K562 (cell line): ENCODE measurements at regions not wholly inside any gene's neighbourhood (a gene's known extent, or its start where the extent isn't known, plus 50 kb on each side); places are given as distances from the start of the nearest gene placed in this dataset.

ENCODE experiments used
- ATAC-seq: fragments of 200-7000 bp; cut with Tn5 transposase; 3 replicates; pipeline ENCODE4 v1.9.1; 2020; ENCODE audit warnings: moderate library complexity
- BruUV-seq: library from RNA; stranded (reverse); fragments of 400-500 nt; replicated peaks from 2 replicates; lab custom pipeline; 2021; lab: Mats Ljungman, UMichigan
- CTCF ChIA-PET: fragments of 300-600 bp; formaldehyde crosslinking; extraction: SDS; loops from one replicate; lab custom pipeline; 2021; ENCODE audit warnings: low intra/inter-chr PET ratio; lab: Yijun Ruan, JAX
- POLR2A ChIA-PET: fragments of 300-600, 350-650 bp; sonication (Branson Sonifier 250); formaldehyde crosslinking; extraction: SDS; loops from one replicate; lab custom pipeline; 2021; ENCODE audit warnings: antibody characterized with exemption, inconsistent platforms; lab: Yijun Ruan, JAX
- DNase-seq, 4 experiments: peaks; one replicate each; pipeline versions ENCODE4 v3.0.0 to v3.0.0-alpha.2; 2011 to 2018; ENCODE audit warnings: low spot score in 3 of 4, mixed read lengths in 3 of 4; ENCODE audit errors: extremely low read depth in 1 of 4
- FAIRE-seq: peaks from 2 replicates; lab custom pipeline; 2011; peaks lifted over from hg19 to GRCh38; lab: Jason Lieb, UNC
- H2AFZ ChIP-seq: 2 replicates; pipeline ENCODE4 v1.6.0; 2011; ENCODE audit warnings: low read depth, low read length, control low read depth, inconsistent platforms
- H3K27ac ChIP-seq: fragments of 200-600 bp; 3 replicates; pipeline ENCODE4 v1.8.0; 2011; ENCODE audit warnings: low read depth, mild to moderate bottlenecking, control low read depth, inconsistent platforms, low read length, moderate library complexity, mixed read lengths; ENCODE audit errors: extremely low read depth
- H3K27me3 ChIP-seq, 2 experiments: fragments of 300-600 bp in 1 of 2; 2 replicates in 1 of 2; 3 replicates in 1 of 2; pipeline versions ENCODE4 v1.6.0 to v1.8.0; 2011; ENCODE audit warnings: inconsistent platforms in 2 of 2, low read length in 2 of 2, mild to moderate bottlenecking in 1 of 2, mixed read lengths in 1 of 2, moderate library complexity in 1 of 2; ENCODE audit not compliant: control insufficient read depth in 2 of 2, insufficient read depth in 2 of 2
- H3K36me3 ChIP-seq: fragments of 300-600 bp; 3 replicates; pipeline ENCODE4 v1.8.0; 2011; ENCODE audit warnings: mild to moderate bottlenecking, low read length, inconsistent platforms; ENCODE audit not compliant: control insufficient read depth, insufficient read depth
- H3K4me1 ChIP-seq, 2 experiments: fragments of 200-600 bp in 1 of 2; replicated peaks in 1 of 2; 2 replicates in 1 of 2; 3 replicates in 1 of 2; pipeline versions ENCODE4 v1.5.1 to v1.8.0; 2011; ENCODE audit warnings: inconsistent platforms in 2 of 2, low read length in 2 of 2, mild to moderate bottlenecking in 1 of 2, mixed read lengths in 1 of 2, moderate library complexity in 1 of 2; ENCODE audit not compliant: control insufficient read depth in 2 of 2, insufficient read depth in 2 of 2
- H3K4me2 ChIP-seq: 2 replicates; pipeline ENCODE4 v1.6.1; 2011; ENCODE audit warnings: low read length, control low read depth, inconsistent platforms, mixed read lengths; ENCODE audit not compliant: insufficient read depth
- H3K4me3 ChIP-seq: fragments of 200-600 bp; sonication (generic), shearing (Covaris generic); 2 replicates; pipeline ENCODE4 v1.5.1; 2016; ENCODE audit warnings: control low read depth, inconsistent platforms
- H3K79me2 ChIP-seq: fragments of 200-600 bp; 3 replicates; pipeline ENCODE4 v1.8.0; 2011; ENCODE audit warnings: low read length, inconsistent platforms; ENCODE audit not compliant: control insufficient read depth, insufficient read depth
- H3K9ac ChIP-seq, 2 experiments: 2 replicates each; pipeline versions ENCODE4 v1.6.0 to v1.6.1; 2011; ENCODE audit warnings: low read depth in 2 of 2, low read length in 2 of 2, control low read depth in 1 of 2, inconsistent platforms in 1 of 2, mild to moderate bottlenecking in 1 of 2, mixed read lengths in 1 of 2; ENCODE audit not compliant: insufficient read depth in 1 of 2
- H3K9me1 ChIP-seq: one replicate; pipeline ENCODE4 v1.6.0; 2011; ENCODE audit warnings: inconsistent platforms, mild to moderate bottlenecking, low read length, moderate library complexity; ENCODE audit not compliant: control insufficient read depth, insufficient read depth
- H3K9me3 ChIP-seq: replicated peaks from 2 replicates; pipeline ENCODE4 v1.5.1; 2011; ENCODE audit warnings: low read depth, low read length, inconsistent platforms; ENCODE audit not compliant: control insufficient read depth, insufficient read depth
- H4K20me1 ChIP-seq: replicated peaks from 2 replicates; pipeline ENCODE4 v1.6.1; 2011; ENCODE audit warnings: low read length, inconsistent platforms, mixed read lengths; ENCODE audit not compliant: control insufficient read depth, insufficient read depth
- CBFA2T3 ChIP-seq: fragments of 450-650 bp; IDR thresholded peaks from 2 replicates; pipeline ENCODE4 v1.6.1; 2017
- CBX3 ChIP-seq, 2 experiments: IDR thresholded peaks; 1 replicate in 1 of 2; 2 replicates in 1 of 2; pipeline ENCODE4 v1.6.1; 2012; ENCODE audit warnings: inconsistent platforms in 2 of 2, low read length in 2 of 2, borderline replicate concordance in 1 of 2, control low read depth in 1 of 2
- EGR1 ChIP-seq: fragments of 450-650 bp; conservative IDR thresholded peaks from 2 replicates; pipeline ENCODE4 v1.6.1; 2017; ENCODE audit warnings: mild to moderate bottlenecking
- ILK ChIP-seq: fragments of 450-650 bp; IDR thresholded peaks from 2 replicates; pipeline ENCODE4 v1.6.1; 2016; ENCODE audit warnings: missing genetic modification characterization, low read depth, mild to moderate bottlenecking, missing compliant biosample characterization, moderate library complexity, borderline replicate concordance
- JUND ChIP-seq, 2 experiments: IDR thresholded peaks; 2 replicates in 1 of 2; 3 replicates in 1 of 2; pipeline ENCODE4 v1.6.1; 2011; ENCODE audit warnings: borderline replicate concordance in 2 of 2, low read depth in 2 of 2, low read length in 2 of 2, improper control_type of control experiment in 1 of 2, missing biosample characterization in 1 of 2, missing genetic modification characterization in 1 of 2, missing genetic modification reagents in 1 of 2
- MAZ ChIP-seq, 2 experiments: fragments of 450-650 bp in 1 of 2; sonication (generic) in 1 of 2; formaldehyde crosslinking; IDR thresholded peaks in 1 of 2; conservative IDR thresholded peaks in 1 of 2; 2 replicates each; pipeline versions ENCODE4 v1.4.0 to v1.5.0; 2020; ENCODE audit warnings: mild to moderate bottlenecking in 1 of 2, missing genetic modification reagents in 1 of 2
- MCM5 ChIP-seq: fragments of 450-650 bp; IDR thresholded peaks from 2 replicates; pipeline ENCODE4 v1.6.1; 2016; ENCODE audit warnings: low read depth
- PREB ChIP-seq: sonication (generic); formaldehyde crosslinking; IDR thresholded peaks from 2 replicates; pipeline ENCODE4 v1.8.1; 2023; ENCODE audit warnings: mild to moderate bottlenecking, missing genetic modification reagents
- RNF2 ChIP-seq: sonication (generic); IDR thresholded peaks from 2 replicates; pipeline ENCODE4 v1.6.1; 2016
- SIX5 ChIP-seq, 2 experiments: IDR thresholded peaks; 2 replicates each; pipeline ENCODE4 v1.6.1; 2011; ENCODE audit warnings: low read length in 2 of 2, borderline replicate concordance in 1 of 2, low read depth in 1 of 2, mild to moderate bottlenecking in 1 of 2, moderate library complexity in 1 of 2; ENCODE audit not compliant: insufficient read depth in 1 of 2
- SMAD3 ChIP-seq: fragments of 450-650 bp; formaldehyde crosslinking; conservative IDR thresholded peaks from 2 replicates; pipeline ENCODE4 v1.4.0; 2020; ENCODE audit warnings: mild to moderate bottlenecking
- SNAPC5 ChIP-seq: fragments of 250-450 bp; sonication (Bioruptor Pico); IDR thresholded peaks from 2 replicates; pipeline ENCODE4 v1.8.0; 2021; ENCODE audit warnings: moderate library complexity, mild to moderate bottlenecking, inconsistent platforms
- TAF1 ChIP-seq: IDR thresholded peaks from 2 replicates; pipeline ENCODE4 v1.6.1; 2011; ENCODE audit warnings: mild to moderate bottlenecking, low read length, moderate library complexity; ENCODE audit not compliant: insufficient read depth, control insufficient read depth, severe bottlenecking; ENCODE audit errors: extremely low read depth
- TCF3 ChIP-seq: sonication (generic); formaldehyde crosslinking; IDR thresholded peaks from 2 replicates; pipeline ENCODE4 v1.4.0; 2020; ENCODE audit warnings: mild to moderate bottlenecking, missing genetic modification reagents
- ZNF143 ChIP-seq: sonication (generic); formaldehyde crosslinking; IDR thresholded peaks from 2 replicates; pipeline ENCODE4 v1.9.0; 2022; ENCODE audit warnings: mild to moderate bottlenecking, missing genetic modification reagents
- ZNF282 ChIP-seq: sonication (generic); formaldehyde crosslinking; IDR thresholded peaks from 2 replicates; pipeline ENCODE4 v1.8.1; 2023; ENCODE audit warnings: missing genetic modification reagents
- ZNF507 ChIP-seq: conservative IDR thresholded peaks from 2 replicates; pipeline ENCODE4 v1.6.1; 2017; ENCODE audit warnings: missing genetic modification characterization, missing compliant biosample characterization
- ZNF589 ChIP-seq: fragments of 200-800 bp; sonication (Bioruptor generic); IDR thresholded peaks from 2 replicates; pipeline ENCODE4 v1.6.1; 2016; ENCODE audit warnings: low read depth, missing genetic modification characterization, missing compliant biosample characterization
- ZNF696 ChIP-seq: fragments of 250-450 bp; sonication (Bioruptor Pico); conservative IDR thresholded peaks from 2 replicates; pipeline ENCODE4 v1.4.0; 2020; ENCODE audit warnings: mild to moderate bottlenecking, moderate library complexity
- ZNF717 ChIP-seq: fragments of 250-450 bp; sonication (Bioruptor Pico); IDR thresholded peaks from 2 replicates; pipeline ENCODE4 v1.5.0; 2021
- WGBS: fragments of 100-300 bp; shearing (Covaris generic); methylation state at CpG from one replicate; pipeline ENCODE4 v1.1.6; 2016; ENCODE audit warnings: low coverage, mixed read lengths; ENCODE audit not compliant: insufficient coverage; ENCODE audit errors: missing lambda C conversion rate; 5-methylcytosine and 5-hydroxymethylcytosine counted together
- in situ Hi-C: fragments of 300-500 bp; cut with MboI; formaldehyde crosslinking; loops from 4 replicates; pipeline ENCODE4 v1.15.0; 2018; ENCODE audit warnings: inconsistent platforms, mixed read lengths
- intact Hi-C: fragments of 100-400 bp; cut with micrococcal nuclease; formaldehyde crosslinking; loops from 2 replicates; pipeline ENCODE4 v1.14.2; 2022
- TF ChIP-seq, protein P1 (sequence below): fragments of 450-650 bp; conservative IDR thresholded peaks from 2 replicates; pipeline ENCODE4 v1.6.1; 2016; ENCODE audit warnings: missing genetic modification characterization, low read depth, mild to moderate bottlenecking, control low read depth, missing compliant biosample characterization

DNA sequence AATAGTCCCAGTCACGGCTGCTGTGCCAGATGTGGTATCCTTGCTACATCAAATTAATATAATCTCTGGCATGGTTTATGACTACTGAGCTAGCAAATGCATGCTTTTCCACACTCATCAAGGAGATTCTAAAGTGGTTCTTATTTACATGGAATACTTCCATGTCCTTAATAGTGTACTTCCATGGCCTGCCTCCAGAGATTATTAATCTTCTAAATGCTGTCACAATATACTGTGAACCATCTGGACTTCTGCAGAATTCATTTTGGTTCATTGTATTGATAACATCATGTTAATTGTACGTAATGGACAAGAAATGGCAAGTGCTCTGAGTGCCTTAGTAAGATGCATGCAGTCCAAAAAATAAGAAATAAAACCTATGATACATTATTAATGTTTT, 230.8 kb downstream of the NUAK1 start (continued):
- TF ChIP-seq, protein P1, sequence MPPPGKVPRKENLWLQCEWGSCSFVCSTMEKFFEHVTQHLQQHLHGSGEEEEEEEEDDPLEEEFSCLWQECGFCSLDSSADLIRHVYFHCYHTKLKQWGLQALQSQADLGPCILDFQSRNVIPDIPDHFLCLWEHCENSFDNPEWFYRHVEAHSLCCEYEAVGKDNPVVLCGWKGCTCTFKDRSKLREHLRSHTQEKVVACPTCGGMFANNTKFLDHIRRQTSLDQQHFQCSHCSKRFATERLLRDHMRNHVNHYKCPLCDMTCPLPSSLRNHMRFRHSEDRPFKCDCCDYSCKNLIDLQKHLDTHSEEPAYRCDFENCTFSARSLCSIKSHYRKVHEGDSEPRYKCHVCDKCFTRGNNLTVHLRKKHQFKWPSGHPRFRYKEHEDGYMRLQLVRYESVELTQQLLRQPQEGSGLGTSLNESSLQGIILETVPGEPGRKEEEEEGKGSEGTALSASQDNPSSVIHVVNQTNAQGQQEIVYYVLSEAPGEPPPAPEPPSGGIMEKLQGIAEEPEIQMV, result no peak
- TF ChIP-seq ZNF717 (CRISPR knock-in tag) (no peak), SMAD3 (CRISPR knock-in tag) (no peak), SIX5 (IDR thresholded peaks at IDR 0.05; ENCODE audit: borderline replicate concordance in 1 of 2, insufficient read depth in 1 of 2, low read depth in 1 of 2, low read length in 2 of 2) (no peak), TCF3 (CRISPR knock-in tag) (no peak), ZNF143 (CRISPR knock-in tag) (no peak), TAF1 (no peak)
- TF ChIP-seq, all 486 proteins: peak for 0

DNA sequence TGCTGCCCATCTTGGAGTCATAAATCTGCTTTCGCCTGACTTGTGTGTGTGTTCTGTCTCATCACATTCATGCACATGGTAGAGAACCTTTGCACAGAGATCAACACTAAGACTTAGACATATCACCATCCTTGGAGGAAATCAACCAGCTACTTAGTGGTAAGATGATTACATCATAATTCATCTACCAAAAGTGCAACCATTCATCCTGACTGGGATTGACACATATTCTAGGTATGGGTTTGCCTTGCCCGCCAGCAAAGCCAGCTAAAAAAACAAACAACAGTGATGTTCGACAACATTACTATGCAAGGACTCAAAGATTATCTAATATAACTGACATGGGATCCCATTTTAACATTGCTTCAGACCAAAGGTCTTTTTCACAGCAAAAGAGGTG, 228.7 kb downstream of the NUAK1 start:
- no peaks in the 10 kb centered on the region for H3K9me1 ChIP-seq
- H3K36me3 ChIP-seq, result no peaks in the 10 kb centered on the region
- in situ Hi-C loops, result no loop called here
- FAIRE-seq (no peak), ATAC-seq (no peak), DNase-seq (no peak)
- H3K79me2 ChIP-seq, result no peaks in the 10 kb centered on the region
- H3K9ac ChIP-seq, result no peak overlapping the region
- WGBS, result 9% methylated on average over 3 of the region's 3 CpGs
- no peak overlapping the region for H3K27ac ChIP-seq
- H4K20me1 ChIP-seq, result no peaks in the 10 kb centered on the region
- H3K4me3 ChIP-seq, result no peak overlapping the region
- POLR2A ChIA-PET, result interaction anchor here (0.6 to 1.1 kb wide), 3 partner anchors 10 to 356 kb away, joined by 3 read pairs; no protein-coding TSS in a partner anchor
- CTCF ChIA-PET, result no interaction called here
- H2AFZ ChIP-seq, result no peak overlapping the region
- no peaks in the 10 kb centered on the region for H3K4me1 ChIP-seq
- intact Hi-C loops, result no loop called here
- no peak overlapping the region for H3K4me2 ChIP-seq
- no peaks in the 10 kb centered on the region for H3K27me3 ChIP-seq
- BruUV-seq, result no TSS peak
- no peaks in the 10 kb centered on the region for H3K9me3 ChIP-seq
- TF ChIP-seq TCF3 (CRISPR knock-in tag) (no peak), CBX3 (IDR thresholded peaks at IDR 0.05; ENCODE audit: borderline replicate concordance in 1 of 2, low read length in 2 of 2) (no peak), ZNF589 (no peak), ILK (tag) (no peak), ZNF696 (CRISPR knock-in tag) (no peak), SNAPC5 (CRISPR knock-in tag) (no peak), MAZ (CRISPR knock-in tag; conservative IDR thresholded peaks at IDR 0.05 in 1 of 2, IDR thresholded peaks at IDR 0.05 in 1 of 2) (no peak), EGR1 (no peak), RNF2 (no peak), ZNF282 (CRISPR knock-in tag) (no peak), ZNF507 (tag) (no peak), CBFA2T3 (no peak), PREB (CRISPR knock-in tag) (no peak), MCM5 (no peak), JUND (IDR thresholded peaks at IDR 0.05; ENCODE audit: borderline replicate concordance, low read depth, low read length) (no peak), JUND (tag; IDR thresholded peaks at IDR 0.05; ENCODE audit: borderline replicate concordance, low read depth, low read length) (no peak)
